Erythroblast (primary cell): ENCODE measurements at regions not wholly inside any gene's neighbourhood (a gene's known extent, or its start where the extent isn't known, plus 50 kb on each side); places are given as distances from the start of the nearest gene placed in this dataset.

Experiments
- GATA1 ChIP-seq: IDR thresholded peaks from 2 replicates; pipeline ENCODE4 v1.6.1; 2011; ENCODE audit warnings: low read depth, mild to moderate bottlenecking, control low read depth, low read length, moderate library complexity
- POLR2A ChIP-seq: IDR thresholded peaks from 2 replicates; pipeline ENCODE4 v1.6.1; 2011; ENCODE audit warnings: mild to moderate bottlenecking, low read length

GRCh38 chr6:23537828-23538227, 588.2 kb upstream of the NRSN1 start:
- TF ChIP-seq POLR2A = no peak
- no peak for TF ChIP-seq GATA1
